ENCODE measurements at regions not wholly inside any gene's neighbourhood (a gene's known extent, or its start where the extent isn't known, plus 50 kb on each side); places are given as distances from the start of the nearest gene placed in this dataset.

- DNase-seq (ENCODE audit: low read depth in 2 of 2): no peak
Measured at GRCh38 chr1:34701326-34702060, 53.4 kb upstream of the GJB5 start.

Measured in stimulated activated CD8-positive, alpha-beta memory T cell treated with anti-CD3 and anti-CD28 coated beads, Interleukin-2, amount 100 ng/mL, for 48 hours (primary cell).